ENCODE measurements at regions not wholly inside any gene's neighbourhood (a gene's known extent, or its start where the extent isn't known, plus 50 kb on each side); places are given as distances from the start of the nearest gene placed in this dataset.
"Not testable (repeated sequence)": the region's sequence is repeated elsewhere in the genome, so short reads cannot be mapped to it uniquely, and the experiment has no call there.

DNA sequence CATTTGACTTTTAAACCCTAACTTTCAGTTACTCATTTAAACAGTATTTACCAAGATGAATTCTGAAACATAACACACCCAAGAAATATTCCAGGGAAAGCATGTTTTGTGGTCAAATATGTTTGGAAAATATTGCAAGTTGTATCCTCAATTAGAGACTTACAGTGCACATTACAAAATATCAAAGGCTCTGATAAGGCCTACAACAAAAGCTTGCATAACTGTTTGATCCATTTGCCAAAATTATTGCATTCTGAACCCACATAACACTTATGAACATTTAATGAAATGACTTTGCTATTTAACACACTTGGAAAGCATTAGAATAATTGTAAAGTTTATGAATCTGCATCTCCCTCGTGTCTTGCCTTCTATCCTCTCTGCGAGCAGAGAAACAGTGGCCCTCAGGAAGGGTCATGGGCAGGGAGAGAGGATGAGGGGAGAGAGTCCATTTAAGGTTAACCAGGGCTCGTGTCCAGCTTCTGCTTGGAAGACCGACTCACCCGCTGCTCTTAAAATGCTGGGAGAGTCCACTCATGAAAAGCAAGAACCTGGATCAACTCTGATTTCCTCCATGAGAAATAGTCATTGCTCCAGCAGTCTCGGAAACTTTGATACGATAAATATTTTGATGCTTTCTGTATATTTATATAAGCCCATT is 408.2 kb upstream of the ZMIZ1 start:
- DNase-seq = no peak

DNA sequence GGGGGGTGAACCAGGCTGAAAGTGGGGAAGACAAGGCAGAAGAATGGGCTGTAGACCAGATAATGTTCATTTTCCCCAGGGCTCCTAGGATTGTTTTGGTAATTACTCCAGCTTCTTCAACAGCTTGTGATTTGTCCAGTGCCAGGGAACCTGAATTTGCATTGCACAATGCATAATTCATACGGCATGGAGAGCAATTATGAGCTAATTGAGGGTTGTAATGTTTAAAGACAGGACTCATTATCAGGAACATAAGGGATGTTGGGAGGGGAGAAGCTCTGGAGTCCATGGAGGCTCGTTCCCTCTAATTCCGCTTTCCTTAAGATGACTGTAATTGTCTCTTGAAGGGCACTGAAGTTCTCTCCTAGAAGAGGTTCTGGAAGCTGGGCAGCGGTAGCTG is 405.0 kb upstream of the ZMIZ1 start:
- no peak for DNase-seq

DNA sequence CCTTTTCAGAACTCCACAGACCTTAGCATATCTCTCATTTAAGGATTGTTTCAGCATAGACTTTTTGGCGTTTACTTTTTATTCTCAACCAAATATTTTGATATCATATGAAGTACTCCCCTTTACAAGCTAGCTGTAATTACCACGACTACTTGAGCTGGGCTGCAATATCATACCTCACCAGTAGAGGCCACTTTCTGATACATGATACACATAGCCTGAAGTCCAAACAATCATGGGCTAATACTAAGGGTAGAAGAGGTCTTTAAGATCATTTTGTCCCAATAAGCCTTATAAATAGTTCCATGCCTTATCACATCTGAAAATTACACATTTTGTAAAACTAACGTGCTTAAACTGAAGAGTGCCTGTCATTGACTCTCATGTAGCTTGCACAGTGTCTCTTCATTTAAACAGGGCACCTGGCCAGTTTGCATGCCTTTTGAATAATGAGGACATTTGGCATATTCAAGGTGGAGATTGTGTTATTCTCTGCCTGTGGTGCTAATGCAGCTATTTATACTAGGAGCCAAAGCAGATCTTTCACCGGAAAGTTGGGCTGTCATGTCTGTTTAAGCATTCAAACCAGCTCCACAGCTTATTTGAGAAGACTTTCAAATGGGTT is 403.7 kb upstream of the ZMIZ1 start:
- DNase-seq = peak; percentile 21

DNA sequence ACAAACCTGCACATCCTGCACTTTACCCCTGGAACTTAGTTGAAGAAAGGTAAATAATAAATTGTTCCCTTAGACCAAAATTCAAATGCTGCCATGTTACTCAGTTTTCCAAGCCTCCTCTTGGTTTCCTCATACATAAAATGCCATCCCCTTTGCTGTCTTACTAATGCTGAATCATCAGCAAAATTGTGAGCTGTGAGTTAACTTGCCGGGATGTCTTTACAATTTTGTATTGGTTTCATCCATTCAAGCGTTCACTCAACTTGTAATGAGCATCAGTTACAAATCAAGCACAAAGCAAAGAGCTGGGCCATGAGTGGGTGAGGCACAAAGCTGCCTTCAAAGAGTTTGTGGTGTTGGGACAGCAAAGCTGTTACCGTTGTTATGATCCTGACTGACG is 395.8 kb upstream of the ZMIZ1 start:
- DNase-seq = no peak

DNA sequence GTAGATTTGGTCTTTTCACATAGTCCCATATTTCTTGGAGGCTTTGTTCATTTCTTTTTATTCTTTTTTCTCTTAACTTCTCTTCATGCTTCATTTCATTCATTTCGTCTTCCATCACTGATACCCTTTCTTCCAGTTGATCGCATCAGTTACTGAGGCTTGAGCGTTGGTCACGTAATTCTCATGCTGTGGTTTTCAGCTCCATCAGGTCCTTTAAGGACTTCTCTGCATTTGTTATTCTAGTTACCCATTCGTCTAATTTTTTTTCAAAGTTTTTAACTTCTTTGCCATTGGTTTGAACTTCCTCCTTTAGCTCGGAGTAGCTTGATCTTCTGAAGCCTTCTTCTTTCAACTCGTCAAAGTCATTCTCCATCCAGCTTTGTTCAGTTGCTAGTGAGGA is 387.6 kb upstream of the ZMIZ1 start:
- DNase-seq = not testable (repeated sequence)

DNA sequence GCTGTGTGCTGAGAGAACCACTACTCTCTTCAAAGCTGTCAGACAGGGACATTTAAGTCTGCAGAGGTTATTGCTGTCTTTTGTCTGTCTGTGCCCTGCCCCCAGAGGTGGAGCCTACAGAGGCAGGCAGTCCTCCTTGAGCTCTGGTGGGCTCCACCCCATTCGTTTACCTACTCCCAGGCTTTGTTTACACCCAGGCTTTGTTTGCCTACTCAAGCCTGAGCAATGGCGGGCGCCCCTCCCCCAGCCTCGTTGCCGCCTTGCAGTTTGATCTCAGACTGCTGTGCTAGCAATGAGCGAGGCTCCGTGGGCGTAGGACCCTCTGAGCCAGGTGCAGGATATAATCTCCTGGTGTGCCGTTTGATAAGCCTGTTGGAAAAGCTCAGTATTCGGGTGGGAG is 386.8 kb upstream of the ZMIZ1 start:
- DNase-seq = not testable (repeated sequence)

DNA sequence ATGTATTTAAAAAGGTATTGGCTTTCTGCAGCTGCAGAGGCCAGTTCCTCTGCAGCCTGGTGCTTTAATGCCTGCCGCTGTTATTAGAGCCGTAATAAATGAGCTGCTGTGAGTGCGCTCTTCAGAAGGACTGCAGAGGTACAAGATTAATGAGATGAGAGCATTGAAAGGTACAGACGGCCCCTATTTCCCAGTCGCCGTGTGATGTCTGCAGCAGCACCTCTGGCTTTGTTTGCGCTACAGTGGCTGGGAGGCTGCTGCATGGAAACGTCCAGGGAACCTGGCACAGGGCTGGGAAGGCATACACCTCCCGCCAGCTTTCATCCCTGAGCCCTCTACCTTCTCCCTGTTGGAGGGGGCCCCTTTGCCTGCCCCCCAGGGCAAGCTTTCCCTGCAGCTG is 383.8 kb upstream of the ZMIZ1 start:
- no peak for DNase-seq

DNA sequence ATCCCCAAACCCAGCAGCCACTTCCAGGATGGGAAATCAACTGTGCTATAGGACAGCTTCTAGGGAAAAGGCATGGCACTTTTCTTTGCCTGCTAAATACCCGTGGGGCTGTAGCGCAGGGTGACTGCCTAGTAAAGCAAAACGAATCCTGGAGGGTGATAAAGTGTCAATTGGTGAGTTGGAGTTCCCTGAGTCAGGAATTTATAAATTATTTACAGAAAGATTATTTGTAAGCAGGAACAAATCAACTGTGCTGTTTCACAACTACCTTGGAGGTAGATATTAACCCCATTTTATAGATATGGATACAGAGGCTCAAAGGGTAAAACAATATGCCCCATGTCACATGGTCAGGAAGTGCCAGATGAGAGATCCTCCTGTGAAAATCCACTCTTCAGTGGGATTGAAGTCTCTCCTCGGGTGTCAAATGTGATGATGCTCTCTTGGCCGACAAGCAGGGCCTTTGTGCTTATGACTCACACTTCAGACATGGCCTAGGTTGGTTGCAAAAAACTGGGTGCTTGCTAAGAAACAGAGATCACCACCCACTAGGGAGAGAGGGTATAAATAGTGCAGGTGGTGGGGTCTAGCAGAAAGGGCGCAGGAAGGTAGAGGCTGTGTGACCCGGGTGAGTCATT is 383.2 kb upstream of the ZMIZ1 start:
- no peak for DNase-seq

DNA sequence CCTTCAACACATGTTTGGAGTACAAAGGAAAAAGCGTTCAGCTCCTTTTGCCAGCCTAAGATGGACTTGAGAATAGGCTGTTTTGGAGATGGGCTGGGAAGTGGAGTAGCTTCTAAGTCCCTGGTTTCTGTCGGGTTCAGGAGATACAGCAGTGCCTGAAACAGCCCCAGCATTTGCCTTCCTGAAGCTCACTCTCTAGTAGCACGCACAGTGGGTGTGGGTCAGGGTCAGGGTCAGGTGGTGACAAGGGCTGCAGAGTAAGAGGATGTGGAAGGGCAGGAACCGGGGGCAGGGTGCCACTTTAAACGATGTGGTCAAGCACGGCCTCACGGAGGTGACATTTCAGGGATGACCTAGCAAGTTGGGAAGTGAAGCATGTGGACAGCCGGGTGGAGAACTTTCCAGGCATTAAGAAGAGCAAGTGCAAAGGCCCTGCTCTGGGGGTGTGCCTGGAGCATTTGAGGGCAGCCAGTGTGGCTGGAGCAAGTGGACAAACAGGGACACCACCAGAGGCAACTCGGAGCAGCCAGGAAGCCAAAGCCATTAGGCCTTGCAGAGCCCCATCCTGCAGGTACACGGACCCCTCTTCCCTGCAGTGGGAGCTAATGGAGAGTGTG is 382.2 kb upstream of the ZMIZ1 start:
- no peak for DNase-seq

DNA sequence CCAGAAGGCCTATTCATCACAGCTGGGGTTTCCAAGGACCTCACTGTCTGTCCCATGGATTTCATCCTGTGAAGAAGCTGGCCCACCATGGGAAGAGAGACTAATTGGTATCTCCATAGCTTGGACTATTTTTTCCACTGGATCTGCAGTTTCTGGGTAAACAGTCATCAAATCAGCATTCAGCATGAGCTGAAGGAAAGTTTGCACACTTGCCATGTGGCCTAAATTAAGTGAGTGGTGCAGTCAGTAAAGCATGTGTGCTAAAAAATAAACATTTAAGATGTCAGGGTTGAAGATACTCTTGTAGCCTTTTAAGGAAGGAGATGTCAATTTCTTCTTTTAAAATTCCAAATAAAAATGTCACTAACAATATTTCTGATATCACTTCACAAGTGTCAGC is 381.1 kb upstream of the ZMIZ1 start:
- no peak for DNase-seq

DNA sequence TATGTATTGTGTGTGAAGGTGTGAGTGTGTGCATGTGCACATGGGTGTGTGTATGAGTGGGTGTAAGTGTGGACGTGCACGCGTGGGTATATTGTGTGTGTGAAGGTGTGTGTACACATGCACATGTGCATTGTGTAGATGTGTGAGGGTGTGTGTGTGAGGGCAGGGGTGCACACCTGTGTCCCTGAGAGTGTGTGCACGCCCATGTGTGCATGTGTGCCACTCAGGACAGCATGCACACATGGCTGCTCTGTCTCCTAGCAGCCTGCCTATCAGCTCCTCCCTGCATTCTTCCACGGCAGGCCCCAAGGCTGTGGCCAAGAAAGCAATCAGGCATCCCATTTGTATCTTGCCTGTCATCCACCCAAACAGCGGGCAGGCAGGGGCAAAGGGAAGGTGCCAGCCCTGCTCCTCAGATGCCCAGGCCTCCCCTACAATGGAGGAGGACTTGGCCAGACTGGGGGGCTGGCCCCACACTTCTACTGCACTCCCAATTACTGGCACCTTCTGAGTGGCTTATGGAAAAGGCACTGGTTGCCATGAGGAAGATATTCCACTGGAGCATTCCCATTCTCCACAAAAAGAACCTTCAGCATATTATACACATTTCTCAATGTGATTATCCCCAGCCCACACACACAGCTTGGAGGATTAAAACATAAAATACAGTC is 380.4 kb upstream of the ZMIZ1 start:
- no peak for DNase-seq

DNA sequence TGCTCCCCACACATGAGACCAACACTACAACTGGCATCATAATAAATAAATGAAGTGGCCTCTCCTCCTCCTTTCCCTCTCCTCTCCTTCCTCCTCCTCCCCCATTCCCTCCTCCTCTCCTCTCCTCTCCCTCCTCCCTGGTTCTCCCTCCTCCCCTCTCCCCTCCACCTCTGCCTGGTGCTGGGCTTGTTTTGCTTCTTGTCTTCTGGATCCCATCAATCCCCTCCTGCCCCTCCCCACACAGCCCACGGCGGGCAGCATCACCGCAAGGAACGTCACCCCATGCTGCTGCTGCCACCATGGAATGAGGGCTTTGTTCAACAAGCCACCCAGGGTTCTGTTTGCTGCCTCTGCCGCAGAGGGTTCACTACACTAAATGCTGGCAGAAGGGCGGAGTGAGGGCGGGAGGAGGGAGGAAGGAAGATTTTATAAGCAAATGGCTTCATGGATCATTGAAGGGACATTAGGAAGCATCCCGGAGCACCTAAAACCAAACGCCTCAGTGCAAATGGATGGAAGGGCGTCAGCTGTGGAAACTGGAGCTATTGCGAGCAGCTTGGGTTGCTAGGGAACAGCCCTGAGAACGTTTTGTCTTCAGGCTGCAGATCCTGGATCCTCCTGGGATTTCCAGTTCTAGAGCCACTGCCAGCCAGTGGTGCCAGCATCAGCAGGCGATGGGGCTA is 379.7 kb upstream of the ZMIZ1 start:
- no peak for DNase-seq

DNA sequence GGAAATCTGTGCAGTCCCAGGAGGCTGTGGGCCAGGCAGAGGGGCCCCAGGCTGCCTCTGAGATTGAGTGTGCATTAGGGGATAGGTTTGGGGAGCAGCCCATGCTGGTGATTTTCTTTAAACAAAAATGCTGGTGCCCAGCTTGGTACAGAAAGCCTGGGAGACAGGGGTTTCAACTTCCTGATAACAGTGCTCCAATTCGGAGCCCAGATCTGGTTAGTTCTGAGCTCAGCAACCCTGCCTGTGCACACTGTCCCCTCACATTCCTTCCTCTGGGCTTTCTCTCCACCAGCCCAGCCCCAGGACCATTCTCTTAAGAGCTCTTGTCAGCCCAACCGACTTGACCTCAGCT is 379.2 kb upstream of the ZMIZ1 start:
- no peak for DNase-seq

DNA sequence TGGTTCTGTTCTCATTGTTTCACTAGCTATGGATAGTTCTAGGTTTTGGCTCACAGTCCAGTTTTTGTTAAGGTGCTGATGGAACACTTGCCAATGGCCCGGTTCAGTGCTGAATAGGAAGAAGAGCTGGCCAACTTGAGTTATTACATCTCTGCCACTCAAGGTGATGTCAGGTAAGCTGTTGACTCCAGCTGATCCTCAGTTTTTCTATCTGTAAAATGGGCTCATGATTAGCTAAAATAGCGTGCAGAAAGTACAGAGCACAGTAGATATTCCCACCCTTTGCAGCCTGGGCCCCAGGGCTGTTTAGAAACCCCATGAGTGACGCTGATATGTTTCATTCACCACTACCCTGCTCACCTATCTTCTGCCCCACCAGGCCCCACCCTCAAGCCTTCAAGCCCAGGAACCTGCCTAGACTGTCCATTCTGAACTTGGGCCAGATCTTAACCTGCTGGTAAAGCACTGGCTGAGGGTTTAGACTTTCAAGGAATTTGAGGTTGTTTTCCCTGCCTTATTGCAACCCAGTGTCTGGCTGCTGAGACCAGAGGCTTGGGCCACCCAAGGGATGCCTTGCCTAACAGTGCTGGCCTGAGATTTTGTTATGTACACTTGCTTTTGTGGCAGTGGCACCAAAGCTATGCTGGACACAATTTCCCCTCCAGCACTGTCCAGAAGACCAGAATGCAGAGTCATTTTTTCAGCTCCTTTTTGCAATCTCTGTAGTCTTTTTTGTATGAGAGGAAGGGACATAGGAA is 378.2 kb upstream of the ZMIZ1 start:
- no peak for DNase-seq

DNA sequence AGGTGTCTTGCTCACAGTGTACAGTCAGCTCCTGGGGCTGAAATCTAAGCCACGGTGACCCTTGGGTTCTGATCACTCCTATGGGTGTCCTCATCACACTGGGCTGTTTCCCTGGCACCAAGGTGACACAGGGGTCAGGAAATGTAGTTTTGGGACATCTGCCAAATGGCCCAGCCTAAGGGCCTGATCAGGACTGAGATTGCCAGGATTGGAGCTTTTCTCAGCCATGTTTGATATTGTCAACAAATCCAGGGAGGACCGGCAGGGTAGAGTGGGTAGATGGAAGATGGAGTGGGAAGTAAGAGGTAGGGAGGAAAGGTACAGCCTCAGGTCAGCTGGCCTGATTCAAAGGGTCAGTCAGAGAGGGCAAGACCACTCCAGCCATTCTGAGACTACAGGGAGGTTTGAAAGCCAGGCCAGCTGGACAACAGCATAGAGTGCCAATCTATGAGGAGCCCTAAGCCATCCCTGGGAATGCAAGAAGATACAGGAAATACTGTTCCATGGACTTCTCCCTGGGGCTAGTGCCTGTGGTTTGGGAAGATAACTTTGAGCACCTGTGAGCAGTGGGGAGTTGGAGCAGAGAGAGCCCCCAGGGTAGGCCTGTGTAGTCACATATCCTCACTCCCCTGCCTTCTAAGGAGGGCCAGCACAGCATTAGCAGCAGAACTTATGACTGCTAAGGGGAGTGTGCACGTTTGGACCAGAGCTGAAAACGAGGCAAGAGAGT is 377.3 kb upstream of the ZMIZ1 start:
- no peak for DNase-seq

DNA sequence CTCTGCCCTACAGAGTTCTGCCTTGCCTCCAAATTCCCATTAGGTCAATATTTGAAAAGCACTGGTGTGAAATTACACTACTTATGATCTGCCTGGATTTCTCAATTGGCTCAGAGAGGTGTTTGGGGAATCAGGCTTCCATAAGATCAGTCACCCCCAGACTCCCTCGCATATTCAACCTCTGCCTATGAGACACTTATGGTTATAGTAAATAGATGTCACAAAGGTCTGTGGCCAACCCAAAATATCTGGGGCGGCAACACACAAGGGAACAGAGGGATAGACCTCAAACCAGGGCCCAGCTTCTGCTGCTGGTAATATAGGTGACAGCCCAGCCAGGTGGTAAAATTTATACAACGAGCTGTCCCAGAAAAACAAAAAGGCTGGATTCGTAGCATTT is 376.7 kb upstream of the ZMIZ1 start:
- no peak for DNase-seq

DNA sequence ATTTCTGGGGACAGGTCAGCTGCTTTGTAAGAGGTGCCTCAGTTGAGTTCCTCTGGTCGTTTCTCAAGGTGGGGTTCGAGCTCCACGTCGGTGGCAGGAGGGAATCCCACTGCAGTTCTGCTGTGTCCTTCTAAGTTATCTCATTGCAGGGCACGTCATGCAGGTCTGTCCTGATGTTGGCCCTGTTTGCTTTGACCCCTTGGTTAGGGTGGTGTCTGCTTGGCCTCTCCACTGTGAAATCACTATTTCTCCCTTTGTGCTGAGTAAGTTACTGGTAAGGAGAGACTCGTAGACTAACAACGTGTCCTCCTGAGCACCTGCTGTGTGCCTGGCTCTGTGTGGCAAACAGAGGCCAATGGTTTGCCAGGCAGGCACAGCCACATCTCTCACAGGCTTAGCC is 372.9 kb upstream of the ZMIZ1 start:
- no peak for DNase-seq

DNA sequence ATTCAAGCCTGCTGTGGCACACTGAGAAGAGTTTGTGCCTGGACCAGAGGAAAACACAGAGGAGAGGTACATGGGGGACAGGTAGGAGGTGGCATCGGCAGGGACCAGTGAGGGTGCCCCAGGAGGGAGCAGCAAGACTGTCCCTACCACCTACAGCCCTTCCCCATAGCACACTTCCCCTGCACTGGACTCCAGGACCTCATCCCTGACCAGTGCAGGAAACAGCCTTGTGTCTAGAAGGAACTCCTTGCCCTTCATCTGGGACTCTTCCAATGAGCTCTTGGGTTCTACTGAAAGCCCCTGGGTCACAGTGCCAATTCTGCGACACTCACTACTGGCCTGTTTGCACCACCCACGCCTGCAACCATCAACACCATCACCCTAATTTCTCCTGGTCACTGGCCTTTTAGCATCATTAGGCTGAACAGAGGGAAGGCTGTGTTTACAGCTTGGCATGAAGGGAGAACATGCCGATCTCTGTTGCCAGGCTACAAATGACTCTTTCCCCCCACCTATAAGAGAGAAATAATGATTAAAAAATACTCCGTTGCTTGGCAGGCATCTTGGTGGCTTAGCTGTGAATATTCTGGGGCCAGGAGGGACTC is 371.9 kb upstream of the ZMIZ1 start:
- no peak for DNase-seq

DNA sequence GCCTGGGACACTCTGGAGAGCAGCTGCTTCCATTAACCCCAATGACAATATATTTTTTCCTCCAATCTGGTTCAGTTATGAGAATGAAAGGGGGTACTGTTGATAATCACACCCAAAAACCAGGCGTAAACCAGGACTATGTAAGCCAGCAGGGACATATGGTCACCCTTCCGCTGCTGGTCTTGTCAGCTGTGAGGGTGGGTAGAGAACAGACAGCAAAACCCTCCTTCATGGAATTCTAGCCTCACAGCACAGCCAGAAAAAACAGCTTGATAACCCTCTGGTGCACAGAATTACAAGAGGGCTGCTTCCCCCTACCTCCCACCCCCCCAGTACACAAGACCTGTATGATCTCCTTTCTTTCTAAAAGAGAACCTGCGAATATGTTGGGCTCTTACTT is 368.8 kb upstream of the ZMIZ1 start:
- DNase-seq = no peak

DNA sequence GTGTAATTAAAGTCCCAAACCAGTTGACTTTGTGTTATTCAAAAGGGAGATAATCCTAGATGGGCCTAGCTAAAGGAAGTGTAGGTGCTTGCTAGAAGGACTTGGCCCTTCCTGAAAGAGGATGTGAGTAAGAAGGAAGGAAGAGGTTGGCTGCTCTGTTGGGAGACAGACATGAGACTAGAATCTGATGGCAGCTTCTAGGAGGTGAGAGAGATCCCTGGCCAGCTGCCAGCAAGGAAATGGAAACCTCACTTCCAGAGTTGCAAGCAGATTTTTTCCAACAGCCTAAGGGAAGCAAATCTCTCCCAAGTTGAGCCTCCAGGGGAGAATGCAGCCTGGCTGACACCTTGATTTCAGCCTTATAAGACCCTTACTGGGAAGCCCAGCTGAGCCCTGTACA is 368.4 kb upstream of the ZMIZ1 start:
- DNase-seq = peak; percentile 41

DNA sequence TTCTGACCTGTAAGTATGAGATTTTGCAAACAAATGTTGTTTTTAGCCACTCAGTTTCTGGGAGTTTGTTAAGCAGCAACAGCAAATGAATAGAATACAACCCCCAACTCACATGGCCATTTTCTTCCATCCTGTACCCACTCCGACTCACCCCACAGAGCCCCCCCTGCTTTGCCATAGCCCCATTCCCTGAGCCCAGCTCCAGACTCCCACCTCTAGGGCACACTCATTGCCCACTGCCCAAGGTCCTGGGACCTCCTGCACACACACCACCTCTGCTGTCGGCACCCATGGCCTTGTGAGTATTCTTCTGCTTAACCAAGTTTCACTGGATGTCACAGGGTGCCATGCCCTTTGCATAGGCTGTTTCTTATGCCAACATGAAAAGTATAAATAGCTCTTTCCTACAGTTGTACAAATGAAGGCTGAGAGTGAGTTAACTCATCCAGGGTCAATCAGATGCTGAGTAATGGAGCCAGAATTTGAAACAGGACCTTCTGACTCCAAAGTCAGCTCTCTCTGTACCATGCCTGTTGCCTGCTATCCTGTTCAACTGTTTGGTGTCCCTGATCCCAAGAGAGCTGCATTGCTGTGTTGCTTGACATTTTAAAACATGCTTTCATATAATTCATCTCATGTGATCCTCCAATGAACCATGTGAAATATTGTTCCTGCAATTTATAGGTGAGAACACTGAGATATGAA is 367.8 kb upstream of the ZMIZ1 start:
- DNase-seq = no peak
